ENCODE measurements at regions not wholly inside any gene's neighbourhood (a gene's known extent, or its start where the extent isn't known, plus 50 kb on each side); places are given as distances from the start of the nearest gene placed in this dataset.

GRCh38 chr16:76162046-76162445 lies 115.2 kb upstream of the CNTNAP4 start:
- H3K27me3 ChIP-seq (ENCODE audit: control insufficient read depth in 2 of 2, insufficient read depth in 2 of 2, low read length in 2 of 2) = no peaks in the 10 kb centered on the region
- no TSS peak for BruUV-seq (replicated peaks)
- no peak overlapping the region for H2AFZ ChIP-seq (ENCODE audit: low read depth, low read length)
- no peak overlapping the region for H3K4me3 ChIP-seq (replicated peaks in 1 of 3; ENCODE audit: insufficient read depth in 1 of 3, low read depth in 1 of 3, low read length in 3 of 3)
- no peaks in the 10 kb centered on the region for H3K9me1 ChIP-seq (replicated peaks; ENCODE audit: control insufficient read depth, extremely low read depth, insufficient read depth, low read length)
- FAIRE-seq (no peak), DNase-seq (ENCODE audit: low read depth, low spot score) (no peak)
- intact Hi-C loops (cut with micrococcal nuclease) = no loop called here
- H3K4me2 ChIP-seq (ENCODE audit: insufficient read depth, low read length) = no peak overlapping the region
- no peak for TF ChIP-seq MAX (IDR thresholded peaks at IDR 0.05; ENCODE audit: insufficient read depth, insufficient read length)
- no peak for TF ChIP-seq CTCF (IDR thresholded peaks at IDR 0.05; ENCODE audit: extremely low read depth in 1 of 2, insufficient read depth in 1 of 2, low read depth in 1 of 2, low read length in 2 of 2)
- no peak for TF ChIP-seq FOS (IDR thresholded peaks at IDR 0.05; ENCODE audit: borderline replicate concordance, insufficient read depth, low read length)
- no peak for TF ChIP-seq GATA2 (IDR thresholded peaks at IDR 0.05; ENCODE audit: insufficient read depth, insufficient read length, low read depth, low read length)
- TF ChIP-seq POLR2AphosphoS5 (IDR thresholded peaks at IDR 0.05; ENCODE audit: insufficient read depth, low read depth, low read length) = no peak
- TF ChIP-seq JUN (IDR thresholded peaks at IDR 0.05; ENCODE audit: borderline replicate concordance, insufficient read depth, insufficient read length, low read depth) = no peak
- no peak for TF ChIP-seq POLR2A (IDR thresholded peaks at IDR 0.05; ENCODE audit: low read depth, low read length)
- no peak for TF ChIP-seq MYC (IDR thresholded peaks at IDR 0.05; ENCODE audit: low read depth, low read length)
- no peak for TF ChIP-seq EZH2 (IDR thresholded peaks at IDR 0.05; ENCODE audit: borderline replicate concordance, low read depth, low read length, severe bottlenecking)
- dilution Hi-C loops (cut with MboI; ENCODE audit: extremely low pct_ligation_motif_present, low sequenced_read_pairs) = no loop called here
- H3K9ac ChIP-seq (replicated peaks; ENCODE audit: extremely low read depth, insufficient read depth, low read length) = no peak overlapping the region
- CTCF ChIA-PET = no interaction called here
- H3K36me3 ChIP-seq (ENCODE audit: control insufficient read depth in 2 of 2, extremely low read depth in 1 of 2, insufficient read depth in 2 of 2, low read length in 2 of 2) = no peaks in the 10 kb centered on the region
- no peak overlapping the region for H3K27ac ChIP-seq (ENCODE audit: insufficient read depth, low read depth, low read length)
- no peaks in the 10 kb centered on the region for H3K4me1 ChIP-seq (ENCODE audit: control insufficient read depth, extremely low read depth, insufficient read depth, low read length)
- H3K9me3 ChIP-seq (replicated peaks; ENCODE audit: control insufficient read depth, insufficient read depth, low read length) = no peaks in the 10 kb centered on the region
- POLR2A ChIA-PET = no interaction called here
- H3K79me2 ChIP-seq (ENCODE audit: control insufficient read depth, insufficient read depth, low read length) = no peaks in the 10 kb centered on the region
- no peaks in the 10 kb centered on the region for H4K20me1 ChIP-seq (replicated peaks; ENCODE audit: control insufficient read depth, extremely low read depth, insufficient read depth, low read length)

Data from endothelial cell of umbilical vein (primary cell).